Astrocyte (in vitro differentiated cells and primary cell): ENCODE measurements at regions not wholly inside any gene's neighbourhood (a gene's known extent, or its start where the extent isn't known, plus 50 kb on each side); places are given as distances from the start of the nearest gene placed in this dataset.

Experiments used
- EZH2 ChIP-seq: IDR thresholded peaks from 2 replicates; pipeline ENCODE4 v1.6.1; 2012; ENCODE audit warnings: mild to moderate bottlenecking, low read length, inconsistent platforms; ENCODE audit not compliant: insufficient read depth
- TF ChIP-seq, protein P1 (sequence below): IDR thresholded peaks from 2 replicates; pipeline ENCODE4 v1.5.1; 2011; ENCODE audit warnings: low read depth, mild to moderate bottlenecking, inconsistent platforms, low read length, moderate library complexity; ENCODE audit not compliant: insufficient read depth

DNA sequence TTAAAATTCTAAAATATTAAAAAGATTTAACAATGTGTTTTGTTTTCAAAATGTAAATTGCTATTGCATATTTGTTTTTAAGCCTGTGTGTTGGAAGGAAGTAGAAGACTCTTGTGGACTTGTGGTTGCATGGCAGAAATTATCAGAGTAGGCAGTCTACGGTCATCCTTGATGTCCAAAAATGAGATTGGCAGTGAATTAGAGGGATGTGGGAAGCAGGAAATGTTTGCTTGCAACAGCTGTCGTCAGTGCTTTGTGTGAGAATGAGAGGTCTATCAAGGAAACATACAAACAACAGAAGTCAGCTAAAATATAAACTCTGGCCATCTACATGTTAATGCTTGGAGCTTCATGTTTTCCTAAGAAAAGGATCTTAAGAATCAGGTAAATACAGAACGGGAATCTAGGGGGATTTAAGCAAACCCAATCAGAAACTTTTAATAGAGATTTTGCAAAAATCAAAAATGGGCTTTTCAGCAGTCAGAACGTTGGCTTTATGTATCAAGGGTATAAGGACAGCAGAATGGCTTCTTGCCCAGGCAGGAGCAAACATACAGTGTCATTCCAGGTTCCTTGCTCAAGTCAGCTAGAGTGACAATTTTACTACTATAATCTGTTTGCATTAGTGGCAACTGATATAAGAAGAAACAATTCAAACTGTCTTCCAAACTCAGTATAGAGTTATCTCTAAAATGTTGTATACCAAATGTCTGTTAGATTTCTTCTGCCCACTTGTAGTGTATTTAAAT is 196.7 kb downstream of the CYB561 start:
- TF ChIP-seq, protein P1, sequence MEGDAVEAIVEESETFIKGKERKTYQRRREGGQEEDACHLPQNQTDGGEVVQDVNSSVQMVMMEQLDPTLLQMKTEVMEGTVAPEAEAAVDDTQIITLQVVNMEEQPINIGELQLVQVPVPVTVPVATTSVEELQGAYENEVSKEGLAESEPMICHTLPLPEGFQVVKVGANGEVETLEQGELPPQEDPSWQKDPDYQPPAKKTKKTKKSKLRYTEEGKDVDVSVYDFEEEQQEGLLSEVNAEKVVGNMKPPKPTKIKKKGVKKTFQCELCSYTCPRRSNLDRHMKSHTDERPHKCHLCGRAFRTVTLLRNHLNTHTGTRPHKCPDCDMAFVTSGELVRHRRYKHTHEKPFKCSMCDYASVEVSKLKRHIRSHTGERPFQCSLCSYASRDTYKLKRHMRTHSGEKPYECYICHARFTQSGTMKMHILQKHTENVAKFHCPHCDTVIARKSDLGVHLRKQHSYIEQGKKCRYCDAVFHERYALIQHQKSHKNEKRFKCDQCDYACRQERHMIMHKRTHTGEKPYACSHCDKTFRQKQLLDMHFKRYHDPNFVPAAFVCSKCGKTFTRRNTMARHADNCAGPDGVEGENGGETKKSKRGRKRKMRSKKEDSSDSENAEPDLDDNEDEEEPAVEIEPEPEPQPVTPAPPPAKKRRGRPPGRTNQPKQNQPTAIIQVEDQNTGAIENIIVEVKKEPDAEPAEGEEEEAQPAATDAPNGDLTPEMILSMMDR = no peak
- TF ChIP-seq EZH2 = no peak
